ENCODE measurements at regions not wholly inside any gene's neighbourhood (a gene's known extent, or its start where the extent isn't known, plus 50 kb on each side); places are given as distances from the start of the nearest gene placed in this dataset.

GRCh38 chr2:56714400-56714799 is 530.6 kb downstream of the CCDC85A start:
- Histone ChIP-seq H4K8ac (ENCODE audit: extremely low read depth, insufficient read depth, low read length) (no peak overlapping the region), H4K91ac (replicated peaks; ENCODE audit: insufficient read length, low read length) (peak overlapping the region; percentile 42), H4K5ac (ENCODE audit: insufficient read length, low read depth, low read length) (no peak overlapping the region), H3K23me2 (ENCODE audit: low read depth, low read length) (no peaks in the 10 kb centered on the region), H3K14ac (ENCODE audit: insufficient read length) (peak overlapping the region; percentile 97), H2BK5ac (ENCODE audit: low read depth, low read length) (no peak overlapping the region), H3K4ac (replicated peaks; ENCODE audit: insufficient read length, low read depth, low read length) (no peak overlapping the region), H3K27ac (ENCODE audit: low read depth, low read length) (no peak overlapping the region), H3K18ac (ENCODE audit: extremely low read depth, low read length) (no peak overlapping the region), H3K36me3 (ENCODE audit: control insufficient read depth in 2 of 4, insufficient read depth in 4 of 4, low read length in 3 of 4) (no peaks in the 10 kb centered on the region), H3K4me3 (ENCODE audit: extremely low read depth in 1 of 4, insufficient read depth in 2 of 4, low read depth in 3 of 4, low read length in 4 of 4) (no peak overlapping the region), H3K56ac (replicated peaks; ENCODE audit: insufficient read length, low read depth, low read length) (no peak overlapping the region), H2BK12ac (ENCODE audit: low read depth, low read length) (no peak overlapping the region), H3K4me2 (ENCODE audit: insufficient read depth in 1 of 2, low read depth in 2 of 2, low read length in 2 of 2) (no peak overlapping the region), H2BK20ac (ENCODE audit: low read length) (no peak overlapping the region), H3K9me3 (ENCODE audit: insufficient read depth in 2 of 2, low read depth in 1 of 2, low read length in 1 of 2) (peaks cover 0 to 5% of the 10 kb centered on the region in 2 experiments; a peak in 1 of 4 replicates), H3K79me2 (ENCODE audit: control insufficient read depth in 1 of 2, insufficient read depth in 2 of 2, low read length in 2 of 2) (no peaks in the 10 kb centered on the region), H3K9ac (replicated peaks in 1 of 4; ENCODE audit: extremely low read depth in 1 of 4, low read depth in 3 of 4, low read length in 3 of 4) (no peak overlapping the region), H2AK5ac (ENCODE audit: low read depth, low read length) (no peak overlapping the region), H2BK120ac (replicated peaks; ENCODE audit: low read depth, low read length) (no peak overlapping the region), H3K4me1 (replicated peaks in 1 of 4; ENCODE audit: control insufficient read depth in 3 of 4, insufficient read depth in 4 of 4, low read length in 3 of 4) (no peaks in the 10 kb centered on the region), H3K79me1 (ENCODE audit: low read depth, low read length) (no peaks in the 10 kb centered on the region), H3K23ac (ENCODE audit: insufficient read length) (no peak overlapping the region), H2BK15ac (ENCODE audit: low read length) (no peak overlapping the region), H3K27me3 (replicated peaks in 1 of 4; ENCODE audit: control insufficient read depth in 3 of 4, extremely low read depth in 1 of 4, insufficient read depth in 3 of 4, low read length in 3 of 4) (no peaks in the 10 kb centered on the region), H4K20me1 (replicated peaks in 1 of 2; ENCODE audit: control insufficient read depth in 1 of 2, insufficient read depth in 2 of 2, low read length in 2 of 2) (no peaks in the 10 kb centered on the region), H2AFZ (ENCODE audit: low read length) (no peak overlapping the region)
- ChIA-PET CTCF (ENCODE audit: partially characterized antibody) (no interaction called here), POLR2A (ENCODE audit: partially characterized antibody) (no interaction called here)
- TF ChIP-seq JUN (IDR thresholded peaks at IDR 0.05; ENCODE audit: low read depth, low read length) (no peak), RAD21 (IDR thresholded peaks at IDR 0.05 in 1 of 2, conservative IDR thresholded peaks at IDR 0.05 in 1 of 2; ENCODE audit: low read depth in 2 of 2, low read length in 2 of 2) (no peak), HDAC6 (IDR thresholded peaks at IDR 0.05; ENCODE audit: low read depth, low read length) (no peak), CREB1 (IDR thresholded peaks at IDR 0.05) (no peak), PHF8 (conservative IDR thresholded peaks at IDR 0.05; ENCODE audit: low read depth, low read length) (no peak), RXRA (IDR thresholded peaks at IDR 0.05; ENCODE audit: insufficient read depth, low read depth, low read length) (no peak), YY1 (IDR thresholded peaks at IDR 0.05; ENCODE audit: low read depth, low read length) (no peak), NANOG (IDR thresholded peaks at IDR 0.05; ENCODE audit: insufficient read depth, low read depth, low read length, poor library complexity, severe bottlenecking) (no peak), KDM1A (IDR thresholded peaks at IDR 0.05; ENCODE audit: borderline replicate concordance, low read length) (no peak), CHD2 (IDR thresholded peaks at IDR 0.05; ENCODE audit: low read length) (no peak), RFX5 (IDR thresholded peaks at IDR 0.05; ENCODE audit: borderline replicate concordance, low read depth, low read length) (no peak), CBX8 (IDR thresholded peaks at IDR 0.05; ENCODE audit: borderline replicate concordance, low read depth, low read length) (no peak), KDM5A (IDR thresholded peaks at IDR 0.05; ENCODE audit: low read length) (no peak), NRF1 (IDR thresholded peaks at IDR 0.05; ENCODE audit: low read depth, low read length) (no peak), POLR2A (IDR thresholded peaks at IDR 0.05; ENCODE audit: control extremely low read depth in 1 of 2, low read depth in 2 of 2, low read length in 2 of 2) (no peak), TEAD4 (IDR thresholded peaks at IDR 0.05; ENCODE audit: low read depth, low read length) (no peak)
- no peak for FAIRE-seq
- DNase-seq (ENCODE audit: low read depth in 1 of 2, low spot score in 2 of 2), result no peak
- 92% methylated on average over 7 of the region's 7 CpGs; no CpG with 5 or more reads in 1 of the 2 experiments for WGBS, 2 experiments (ENCODE audit: extremely low coverage in 1 of 2, insufficient coverage in 1 of 2, insufficient read length in 1 of 2, insufficient replicate concordance in 2 of 2, low coverage in 1 of 2, low lambda C conversion rate in 2 of 2, missing lambda C conversion rate in 1 of 2)

Data from H1 (cell line).